Testis (tissue), 2 donors: ENCODE measurements at regions not wholly inside any gene's neighbourhood (a gene's known extent, or its start where the extent isn't known, plus 50 kb on each side); places are given as distances from the start of the nearest gene placed in this dataset.

ENCODE experiments used
- POLR2A ChIP-seq: fragments of 450-650 bp; IDR thresholded peaks from one replicate; pipeline ENCODE4 v1.6.1; 2017; ENCODE audit warnings: antibody characterized with exemption, mild to moderate bottlenecking, moderate library complexity
- TF ChIP-seq, protein P1 (sequence below), 3 experiments: fragments of 450-650 bp in 2 of 3; fragments of 200-600 bp in 1 of 3; sonication (generic) in 1 of 3; IDR thresholded peaks; one replicate each; pipeline ENCODE4 v1.5.1; 2016 to 2019; ENCODE audit warnings: antibody characterized with exemption in 3 of 3, mild to moderate bottlenecking in 2 of 3, moderate library complexity in 1 of 3

DNA sequence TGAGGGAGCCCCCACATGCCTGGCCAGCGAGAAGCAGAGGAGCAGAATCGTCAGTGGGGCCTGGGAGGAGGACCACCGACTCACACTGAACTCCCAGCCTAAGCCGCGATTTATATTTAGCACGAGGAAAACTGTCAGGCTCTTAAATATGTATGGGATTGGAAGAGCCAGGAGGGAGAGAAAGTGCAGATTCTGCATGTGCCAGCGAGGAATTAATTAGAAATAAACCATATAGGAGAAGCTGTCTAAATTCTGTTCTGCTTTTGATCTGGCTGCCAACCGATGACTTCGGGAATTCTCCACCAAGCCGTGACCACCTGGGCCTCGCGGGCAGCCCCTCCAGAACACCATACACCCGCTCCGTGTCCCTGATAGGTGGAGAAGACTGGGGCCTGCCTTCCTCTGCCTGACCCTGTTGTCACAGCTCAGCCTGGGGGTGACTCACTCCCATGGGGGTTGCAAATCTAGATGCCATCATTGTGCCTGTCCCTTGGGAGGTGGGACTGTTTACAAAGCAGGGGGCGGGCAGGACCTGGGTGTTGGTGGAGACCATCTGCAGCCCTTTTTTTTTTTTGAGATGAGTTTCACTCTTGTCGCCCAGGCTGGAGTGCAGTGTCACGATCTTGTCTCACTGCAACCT is 91.1 kb upstream of the PMEPA1 start:
- TF ChIP-seq, protein P1, sequence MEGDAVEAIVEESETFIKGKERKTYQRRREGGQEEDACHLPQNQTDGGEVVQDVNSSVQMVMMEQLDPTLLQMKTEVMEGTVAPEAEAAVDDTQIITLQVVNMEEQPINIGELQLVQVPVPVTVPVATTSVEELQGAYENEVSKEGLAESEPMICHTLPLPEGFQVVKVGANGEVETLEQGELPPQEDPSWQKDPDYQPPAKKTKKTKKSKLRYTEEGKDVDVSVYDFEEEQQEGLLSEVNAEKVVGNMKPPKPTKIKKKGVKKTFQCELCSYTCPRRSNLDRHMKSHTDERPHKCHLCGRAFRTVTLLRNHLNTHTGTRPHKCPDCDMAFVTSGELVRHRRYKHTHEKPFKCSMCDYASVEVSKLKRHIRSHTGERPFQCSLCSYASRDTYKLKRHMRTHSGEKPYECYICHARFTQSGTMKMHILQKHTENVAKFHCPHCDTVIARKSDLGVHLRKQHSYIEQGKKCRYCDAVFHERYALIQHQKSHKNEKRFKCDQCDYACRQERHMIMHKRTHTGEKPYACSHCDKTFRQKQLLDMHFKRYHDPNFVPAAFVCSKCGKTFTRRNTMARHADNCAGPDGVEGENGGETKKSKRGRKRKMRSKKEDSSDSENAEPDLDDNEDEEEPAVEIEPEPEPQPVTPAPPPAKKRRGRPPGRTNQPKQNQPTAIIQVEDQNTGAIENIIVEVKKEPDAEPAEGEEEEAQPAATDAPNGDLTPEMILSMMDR (IDR thresholded peaks at IDR 0.05): no peak
- TF ChIP-seq POLR2A: no peak
